Endothelial cell of umbilical vein (primary cell): ENCODE measurements at regions not wholly inside any gene's neighbourhood (a gene's known extent, or its start where the extent isn't known, plus 50 kb on each side); places are given as distances from the start of the nearest gene placed in this dataset.

Source experiments
- EZH2 ChIP-seq: IDR thresholded peaks from 2 replicates; pipeline ENCODE4 v1.6.1; 2012; ENCODE audit warnings: borderline replicate concordance, low read depth, mild to moderate bottlenecking, moderate library complexity, low read length, inconsistent platforms; ENCODE audit not compliant: severe bottlenecking
- GATA2 ChIP-seq: IDR thresholded peaks from 2 replicates; pipeline ENCODE4 v1.7.0; 2011; ENCODE audit warnings: low read depth, mild to moderate bottlenecking, moderate library complexity, mixed read lengths, low read length; ENCODE audit not compliant: insufficient read length, insufficient read depth
- POLR2A ChIP-seq: IDR thresholded peaks from 2 replicates; pipeline ENCODE4 v1.6.1; 2012; ENCODE audit warnings: low read depth, mild to moderate bottlenecking, control low read depth, low read length
- POLR2AphosphoS5 ChIP-seq: IDR thresholded peaks from 2 replicates; pipeline ENCODE4 v1.6.1; 2012; ENCODE audit warnings: low read depth, mild to moderate bottlenecking, control low read depth, low read length, moderate library complexity; ENCODE audit not compliant: insufficient read depth
- TF ChIP-seq, protein P1 (sequence below), 2 donors: IDR thresholded peaks; 1 replicate in 1 of 2; 2 replicates in 1 of 2; pipeline ENCODE4 v1.5.1; 2011; ENCODE audit warnings: low read length in 2 of 2, mild to moderate bottlenecking in 2 of 2, moderate library complexity in 2 of 2, control low read depth in 1 of 2, inconsistent platforms in 1 of 2, low read depth in 1 of 2; ENCODE audit not compliant: insufficient read depth in 1 of 2; ENCODE audit errors: extremely low read depth in 1 of 2

DNA sequence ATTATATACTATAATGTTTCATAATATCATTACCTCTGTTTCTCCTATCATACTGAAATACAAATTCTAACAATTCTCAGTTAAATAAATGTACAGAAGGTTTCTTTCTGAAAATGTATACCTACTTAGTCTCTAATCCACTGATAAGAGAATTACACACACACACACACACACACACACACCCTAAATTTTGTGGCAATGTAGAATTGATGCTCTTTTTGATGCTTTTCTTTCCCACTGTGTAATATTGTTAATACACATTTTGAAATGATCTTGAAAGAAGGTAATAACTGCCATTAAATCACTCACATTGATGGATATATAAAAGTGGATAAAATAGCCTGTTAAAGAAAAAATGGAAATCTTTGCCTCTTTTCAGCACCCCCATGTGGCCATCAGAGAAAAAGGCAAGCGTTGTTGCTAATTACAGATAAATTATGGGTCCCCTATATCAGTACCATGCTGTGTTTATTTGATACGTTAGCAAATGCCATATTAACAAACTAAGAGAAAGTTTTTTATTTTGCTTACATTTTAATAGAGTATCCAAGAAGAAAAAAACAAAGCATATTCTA lies 76.6 kb upstream of the VGLL2 start:
- no peak for TF ChIP-seq POLR2A
- TF ChIP-seq, protein P1, sequence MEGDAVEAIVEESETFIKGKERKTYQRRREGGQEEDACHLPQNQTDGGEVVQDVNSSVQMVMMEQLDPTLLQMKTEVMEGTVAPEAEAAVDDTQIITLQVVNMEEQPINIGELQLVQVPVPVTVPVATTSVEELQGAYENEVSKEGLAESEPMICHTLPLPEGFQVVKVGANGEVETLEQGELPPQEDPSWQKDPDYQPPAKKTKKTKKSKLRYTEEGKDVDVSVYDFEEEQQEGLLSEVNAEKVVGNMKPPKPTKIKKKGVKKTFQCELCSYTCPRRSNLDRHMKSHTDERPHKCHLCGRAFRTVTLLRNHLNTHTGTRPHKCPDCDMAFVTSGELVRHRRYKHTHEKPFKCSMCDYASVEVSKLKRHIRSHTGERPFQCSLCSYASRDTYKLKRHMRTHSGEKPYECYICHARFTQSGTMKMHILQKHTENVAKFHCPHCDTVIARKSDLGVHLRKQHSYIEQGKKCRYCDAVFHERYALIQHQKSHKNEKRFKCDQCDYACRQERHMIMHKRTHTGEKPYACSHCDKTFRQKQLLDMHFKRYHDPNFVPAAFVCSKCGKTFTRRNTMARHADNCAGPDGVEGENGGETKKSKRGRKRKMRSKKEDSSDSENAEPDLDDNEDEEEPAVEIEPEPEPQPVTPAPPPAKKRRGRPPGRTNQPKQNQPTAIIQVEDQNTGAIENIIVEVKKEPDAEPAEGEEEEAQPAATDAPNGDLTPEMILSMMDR (IDR thresholded peaks at IDR 0.05; ENCODE audit: extremely low read depth in 1 of 2, insufficient read depth in 1 of 2, low read depth in 1 of 2, low read length in 2 of 2), result no peak
- no peak for TF ChIP-seq POLR2AphosphoS5
- TF ChIP-seq GATA2, result no peak
- no peak for TF ChIP-seq EZH2
